ENCODE measurements at regions not wholly inside any gene's neighbourhood (a gene's known extent, or its start where the extent isn't known, plus 50 kb on each side); places are given as distances from the start of the nearest gene placed in this dataset.

DNA sequence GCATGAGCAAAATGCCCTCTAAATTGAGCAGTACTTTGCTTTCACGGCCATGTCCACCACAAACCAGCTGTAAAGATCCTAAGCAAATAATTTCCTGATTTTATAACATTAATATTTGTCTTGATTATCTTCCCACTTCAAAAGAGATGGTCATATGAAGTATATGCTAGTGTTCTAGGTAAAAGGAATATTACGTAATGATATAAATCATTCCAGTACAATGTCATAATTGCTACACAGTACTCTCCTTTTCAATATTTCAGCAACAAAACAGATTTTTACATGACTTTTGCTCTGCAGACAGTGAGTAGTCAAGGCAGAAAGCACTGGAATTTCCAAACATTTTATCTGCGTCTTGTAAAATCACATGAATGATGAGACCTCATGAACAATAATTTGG lies 572.8 kb upstream of the FRG1 start:
- DNase-seq (ENCODE audit: low read depth) = no peak
- TF ChIP-seq, protein P1, sequence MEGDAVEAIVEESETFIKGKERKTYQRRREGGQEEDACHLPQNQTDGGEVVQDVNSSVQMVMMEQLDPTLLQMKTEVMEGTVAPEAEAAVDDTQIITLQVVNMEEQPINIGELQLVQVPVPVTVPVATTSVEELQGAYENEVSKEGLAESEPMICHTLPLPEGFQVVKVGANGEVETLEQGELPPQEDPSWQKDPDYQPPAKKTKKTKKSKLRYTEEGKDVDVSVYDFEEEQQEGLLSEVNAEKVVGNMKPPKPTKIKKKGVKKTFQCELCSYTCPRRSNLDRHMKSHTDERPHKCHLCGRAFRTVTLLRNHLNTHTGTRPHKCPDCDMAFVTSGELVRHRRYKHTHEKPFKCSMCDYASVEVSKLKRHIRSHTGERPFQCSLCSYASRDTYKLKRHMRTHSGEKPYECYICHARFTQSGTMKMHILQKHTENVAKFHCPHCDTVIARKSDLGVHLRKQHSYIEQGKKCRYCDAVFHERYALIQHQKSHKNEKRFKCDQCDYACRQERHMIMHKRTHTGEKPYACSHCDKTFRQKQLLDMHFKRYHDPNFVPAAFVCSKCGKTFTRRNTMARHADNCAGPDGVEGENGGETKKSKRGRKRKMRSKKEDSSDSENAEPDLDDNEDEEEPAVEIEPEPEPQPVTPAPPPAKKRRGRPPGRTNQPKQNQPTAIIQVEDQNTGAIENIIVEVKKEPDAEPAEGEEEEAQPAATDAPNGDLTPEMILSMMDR (IDR thresholded peaks at IDR 0.05; ENCODE audit: control insufficient read depth, extremely low read depth, insufficient read depth) = no peak
- H3K4me3 ChIP-seq (ENCODE audit: low read depth, low read length) = no peak overlapping the region

DNA sequence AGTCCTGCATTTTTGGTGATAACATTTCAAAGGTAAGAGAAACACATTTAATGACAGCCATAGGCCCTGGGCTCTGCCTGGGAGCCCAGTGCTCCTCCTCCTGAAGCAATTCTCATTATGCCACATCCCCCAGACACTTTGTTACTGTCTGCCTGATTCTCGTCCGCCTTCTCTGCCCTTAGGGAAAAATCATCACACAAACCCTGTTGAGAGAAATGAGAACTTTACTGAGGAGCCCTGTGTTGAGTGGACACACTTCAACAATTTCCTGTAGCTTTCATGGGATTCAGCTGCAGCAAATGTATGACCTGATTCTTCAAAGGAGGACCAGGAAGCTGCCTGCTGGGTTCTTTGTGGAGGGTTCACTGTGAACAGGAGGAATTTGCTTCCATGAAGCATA lies 566.5 kb upstream of the FRG1 start:
- TF ChIP-seq, protein P1 (IDR thresholded peaks at IDR 0.05; ENCODE audit: control insufficient read depth, extremely low read depth, insufficient read depth) = no peak
- no peak overlapping the region for H3K4me3 ChIP-seq (ENCODE audit: low read depth, low read length)
- DNase-seq (ENCODE audit: low read depth) = no peak

DNA sequence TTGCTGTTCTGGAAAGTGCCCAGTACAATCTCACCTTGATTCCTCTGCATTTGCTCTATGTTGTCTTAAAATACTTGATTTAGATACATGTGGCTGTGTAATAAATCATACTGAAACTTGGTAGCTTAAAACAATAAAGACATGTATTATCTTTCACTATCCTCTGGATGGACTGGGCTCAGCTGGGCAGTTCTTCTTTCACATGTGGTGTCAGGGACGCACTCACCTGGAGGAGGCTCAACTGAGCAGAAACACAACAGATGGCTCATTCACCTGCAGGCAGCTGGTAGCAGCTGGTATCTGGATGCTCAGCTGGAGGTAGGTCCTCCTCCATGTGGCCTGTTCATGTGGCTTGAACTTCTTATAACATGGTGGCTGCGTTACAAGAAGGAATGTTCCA lies 563.8 kb upstream of the FRG1 start:
- DNase-seq (ENCODE audit: low read depth) = no peak
- TF ChIP-seq, protein P1 (IDR thresholded peaks at IDR 0.05; ENCODE audit: control insufficient read depth, extremely low read depth, insufficient read depth) = no peak

DNA sequence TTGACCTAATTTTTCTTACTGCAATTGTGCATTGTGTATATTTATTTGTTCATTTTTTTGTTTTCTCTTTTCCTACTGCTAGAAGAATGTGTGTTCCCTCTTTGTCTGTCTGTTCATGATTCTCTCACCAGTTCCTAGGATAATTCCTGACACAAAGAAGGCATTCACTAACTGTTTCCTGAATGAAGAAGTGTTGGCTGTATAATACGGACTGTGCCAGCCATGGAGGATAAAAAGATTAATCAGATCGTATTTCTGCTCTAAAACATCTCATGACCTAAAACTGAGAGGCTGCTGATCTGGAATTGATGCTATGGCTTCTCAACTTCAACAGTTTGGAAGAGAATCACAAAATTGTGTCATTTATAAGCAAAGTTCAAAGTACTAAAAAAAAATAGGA lies 563.1 kb upstream of the FRG1 start:
- TF ChIP-seq, protein P1 (IDR thresholded peaks at IDR 0.05; ENCODE audit: control insufficient read depth, extremely low read depth, insufficient read depth) = no peak
- DNase-seq (ENCODE audit: low read depth) = no peak
- no peak overlapping the region for H3K4me3 ChIP-seq (ENCODE audit: low read depth, low read length)

More for the DNA sequence above, 563.8 kb upstream of the FRG1 start:
- no peak overlapping the region for H3K4me3 ChIP-seq (ENCODE audit: low read depth, low read length)

DNA sequence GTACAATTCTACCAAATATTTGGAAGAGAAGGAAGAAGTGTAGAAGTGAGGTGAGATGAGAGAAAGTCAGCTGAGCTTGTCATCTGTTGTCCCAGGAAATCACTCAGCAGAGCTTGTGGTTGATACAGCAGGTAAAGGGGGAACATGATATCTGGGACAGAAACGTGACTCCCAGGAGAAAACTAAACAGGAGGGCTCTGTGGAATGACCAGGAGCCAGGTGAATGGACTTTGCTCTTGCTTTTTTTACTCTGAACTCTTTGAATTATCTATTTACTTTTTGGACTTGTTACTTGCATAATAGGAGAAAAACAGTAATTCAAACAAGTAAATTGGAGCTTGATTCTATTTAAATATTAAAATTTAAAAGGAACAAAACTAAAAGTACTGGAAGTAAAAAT lies 555.6 kb upstream of the FRG1 start:
- TF ChIP-seq, protein P1 (IDR thresholded peaks at IDR 0.05; ENCODE audit: control insufficient read depth, extremely low read depth, insufficient read depth) = no peak
- DNase-seq (ENCODE audit: low read depth) = no peak
- H3K4me3 ChIP-seq (ENCODE audit: low read depth, low read length) = no peak overlapping the region

DNA sequence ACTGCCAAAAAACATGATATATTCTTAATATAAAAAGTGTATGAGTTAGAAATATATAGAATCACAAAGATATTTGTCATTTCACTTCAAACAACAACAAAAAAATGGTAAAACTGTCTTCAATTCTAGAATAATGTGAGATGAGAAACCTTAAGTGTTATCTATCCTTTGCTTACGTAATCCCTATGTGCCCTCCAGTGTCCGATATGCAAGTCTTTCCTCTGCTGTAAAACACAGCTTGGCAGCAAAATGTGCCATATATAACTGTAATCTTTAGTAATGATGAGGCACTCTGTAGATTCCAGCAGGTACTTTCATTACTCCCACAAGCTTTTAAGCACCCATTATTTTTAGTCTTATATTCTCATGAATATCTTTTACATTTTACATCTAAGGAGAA lies 555.1 kb upstream of the FRG1 start:
- no peak overlapping the region for H3K4me3 ChIP-seq (ENCODE audit: low read depth, low read length)
- no peak for DNase-seq (ENCODE audit: low read depth)
- TF ChIP-seq, protein P1 (IDR thresholded peaks at IDR 0.05; ENCODE audit: control insufficient read depth, extremely low read depth, insufficient read depth) = no peak

DNA sequence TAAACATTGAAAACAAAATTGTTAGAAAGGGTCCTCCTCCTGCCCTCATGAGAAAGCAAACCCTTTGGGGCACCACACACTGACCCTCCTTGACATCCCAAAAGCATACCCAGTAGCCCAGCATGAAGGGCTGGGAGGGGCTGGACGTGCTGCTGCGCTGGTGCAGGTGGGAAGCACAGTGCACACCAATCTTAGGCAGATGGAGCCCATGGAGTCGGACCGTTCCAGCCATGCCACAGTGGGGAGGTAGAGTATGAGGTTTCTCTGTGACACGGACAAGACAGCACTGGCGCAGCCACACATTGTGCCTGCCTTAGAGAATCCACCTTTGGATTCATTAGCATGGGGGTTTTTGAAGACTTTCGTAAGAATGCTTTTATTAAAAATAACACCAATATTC lies 544.2 kb upstream of the FRG1 start:
- H3K4me3 ChIP-seq (ENCODE audit: low read depth, low read length) = no peak overlapping the region
- DNase-seq (ENCODE audit: low read depth) = no peak
- TF ChIP-seq, protein P1 (IDR thresholded peaks at IDR 0.05; ENCODE audit: control insufficient read depth, extremely low read depth, insufficient read depth) = no peak
